BE2C (cell line): ENCODE measurements at regions not wholly inside any gene's neighbourhood (a gene's known extent, or its start where the extent isn't known, plus 50 kb on each side); places are given as distances from the start of the nearest gene placed in this dataset.

Experiments used
- DNase-seq: peaks from one replicate; pipeline ENCODE4 v3.0.0-alpha.2; 2020
- H3K27me3 ChIP-seq: fragments of 250-450 bp; sonication (Bioruptor Pico); 2 replicates; pipeline ENCODE4 v1.5.1; 2020; ENCODE audit warnings: mild to moderate bottlenecking
- H3K36me3 ChIP-seq: fragments of 250-450 bp; sonication (Bioruptor Pico); 2 replicates; pipeline ENCODE4 v1.5.1; 2020; ENCODE audit warnings: mild to moderate bottlenecking
- H3K4me1 ChIP-seq: fragments of 250-450 bp; sonication (Bioruptor Pico); 2 replicates; pipeline ENCODE4 v1.5.1; 2020
- H3K4me3 ChIP-seq: 2 replicates; pipeline ENCODE4 v1.5.1; 2011; ENCODE audit warnings: low read depth, low read length
- H3K9me3 ChIP-seq: fragments of 250-450 bp; sonication (Bioruptor Pico); 2 replicates; pipeline ENCODE4 v1.5.1; 2020
- TF ChIP-seq, protein P1 (sequence below): IDR thresholded peaks from 2 replicates; pipeline ENCODE4 v1.5.1; 2012; ENCODE audit warnings: mild to moderate bottlenecking, low read depth, low read length

DNA sequence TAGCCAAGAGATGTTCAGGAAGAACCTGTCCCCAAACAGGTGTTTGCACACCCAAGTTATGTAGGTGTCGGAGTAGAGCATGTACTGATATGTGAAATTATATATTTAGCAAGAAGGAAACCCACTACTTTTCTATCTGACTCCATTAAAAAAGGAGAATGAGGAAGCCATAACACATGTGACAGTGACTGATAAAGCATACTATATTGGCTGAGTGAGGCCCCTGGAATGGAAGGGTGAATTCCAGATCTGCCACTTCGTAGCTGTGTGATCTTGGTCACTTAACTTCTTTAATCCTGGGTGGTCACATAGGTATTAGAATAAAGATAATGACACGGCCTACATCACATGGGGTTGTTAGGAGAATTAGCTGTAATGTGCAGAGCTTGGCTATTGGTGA is 116.0 kb upstream of the MAN2A1 start:
- Histone ChIP-seq H3K27me3 (no peaks in the 10 kb centered on the region), H3K9me3 (no peaks in the 10 kb centered on the region; the same call in 1 of the 2 replicates), H3K4me3 (no peak overlapping the region), H3K4me1 (no peaks in the 10 kb centered on the region), H3K36me3 (no peaks in the 10 kb centered on the region)
- no peak for DNase-seq
- TF ChIP-seq, protein P1, sequence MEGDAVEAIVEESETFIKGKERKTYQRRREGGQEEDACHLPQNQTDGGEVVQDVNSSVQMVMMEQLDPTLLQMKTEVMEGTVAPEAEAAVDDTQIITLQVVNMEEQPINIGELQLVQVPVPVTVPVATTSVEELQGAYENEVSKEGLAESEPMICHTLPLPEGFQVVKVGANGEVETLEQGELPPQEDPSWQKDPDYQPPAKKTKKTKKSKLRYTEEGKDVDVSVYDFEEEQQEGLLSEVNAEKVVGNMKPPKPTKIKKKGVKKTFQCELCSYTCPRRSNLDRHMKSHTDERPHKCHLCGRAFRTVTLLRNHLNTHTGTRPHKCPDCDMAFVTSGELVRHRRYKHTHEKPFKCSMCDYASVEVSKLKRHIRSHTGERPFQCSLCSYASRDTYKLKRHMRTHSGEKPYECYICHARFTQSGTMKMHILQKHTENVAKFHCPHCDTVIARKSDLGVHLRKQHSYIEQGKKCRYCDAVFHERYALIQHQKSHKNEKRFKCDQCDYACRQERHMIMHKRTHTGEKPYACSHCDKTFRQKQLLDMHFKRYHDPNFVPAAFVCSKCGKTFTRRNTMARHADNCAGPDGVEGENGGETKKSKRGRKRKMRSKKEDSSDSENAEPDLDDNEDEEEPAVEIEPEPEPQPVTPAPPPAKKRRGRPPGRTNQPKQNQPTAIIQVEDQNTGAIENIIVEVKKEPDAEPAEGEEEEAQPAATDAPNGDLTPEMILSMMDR = no peak

DNA sequence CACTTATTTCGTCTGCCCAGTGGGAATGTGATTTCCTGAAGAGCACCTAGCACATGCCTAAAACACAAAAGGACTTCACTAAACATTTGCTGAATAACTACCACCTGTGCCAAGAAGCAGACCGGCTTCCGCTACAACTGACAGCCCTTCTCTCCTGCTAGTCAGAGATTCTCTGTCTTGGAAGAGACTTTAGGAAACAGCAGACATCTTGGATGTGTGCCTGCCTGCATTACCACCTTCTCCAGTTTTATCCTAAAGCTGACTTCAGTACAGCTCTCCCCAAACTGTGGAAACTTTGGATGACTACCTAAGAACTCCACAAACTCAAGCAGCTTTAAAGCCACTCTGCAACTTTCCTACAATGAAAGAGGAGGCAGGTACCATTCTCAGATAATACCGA is 116.5 kb upstream of the MAN2A1 start:
- no peaks in the 10 kb centered on the region; the same call in 1 of the 2 replicates for H3K9me3 ChIP-seq
- DNase-seq = no peak
- H3K27me3 ChIP-seq = no peaks in the 10 kb centered on the region
- no peak overlapping the region for H3K4me3 ChIP-seq
- H3K4me1 ChIP-seq = no peaks in the 10 kb centered on the region
- TF ChIP-seq, protein P1 = no peak
- no peaks in the 10 kb centered on the region for H3K36me3 ChIP-seq

DNA sequence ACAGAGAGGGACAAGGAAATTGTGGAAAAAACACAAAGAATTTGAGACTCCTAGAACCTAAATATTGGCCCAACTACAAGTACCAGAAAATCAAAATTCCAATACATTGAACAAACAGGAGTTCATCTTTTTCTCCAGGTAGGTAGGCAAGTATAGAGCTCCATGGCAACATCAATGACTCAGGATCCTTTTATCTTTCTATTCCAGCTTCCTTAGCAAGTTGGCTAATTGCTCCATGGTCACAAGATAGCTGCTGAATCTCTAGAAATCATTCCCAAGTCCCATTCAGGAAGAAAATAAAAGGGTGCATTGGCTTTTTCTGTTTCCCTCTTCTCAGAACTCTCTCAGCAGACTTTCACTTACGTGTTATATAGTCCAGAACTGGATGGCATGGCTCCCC is 117.9 kb upstream of the MAN2A1 start:
- H3K9me3 ChIP-seq = no peaks in the 10 kb centered on the region; the same call in 1 of the 2 replicates
- TF ChIP-seq, protein P1 = no peak
- no peak overlapping the region for H3K4me3 ChIP-seq
- no peak for DNase-seq
- H3K4me1 ChIP-seq = no peaks in the 10 kb centered on the region
- H3K36me3 ChIP-seq = no peaks in the 10 kb centered on the region
- no peaks in the 10 kb centered on the region for H3K27me3 ChIP-seq

DNA sequence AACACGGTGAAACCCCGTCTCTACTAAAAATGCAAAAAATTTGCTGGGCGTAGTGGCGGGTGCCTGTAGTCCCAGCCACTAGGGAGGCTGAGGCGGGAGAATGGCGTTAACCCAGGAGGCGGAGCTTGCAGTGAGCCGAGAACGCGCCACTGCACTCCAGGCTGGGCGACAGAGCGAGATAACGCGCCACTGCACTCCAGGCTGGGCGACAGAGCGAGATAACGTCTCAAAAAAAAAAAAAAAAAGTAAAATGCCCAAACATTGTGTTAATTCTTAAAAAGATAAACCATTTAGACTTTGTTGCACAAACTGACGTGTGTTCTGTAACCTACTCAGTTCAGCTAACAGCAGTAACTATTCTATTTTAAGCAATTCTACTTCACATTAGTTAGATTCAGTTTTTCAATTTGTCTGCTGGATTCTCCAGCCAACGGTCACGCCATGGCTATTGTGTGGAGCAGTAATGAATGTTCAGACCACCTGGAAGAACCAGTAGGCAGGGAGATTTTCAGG is 119.3 kb upstream of the MAN2A1 start:
- Histone ChIP-seq H3K4me1 (no peaks in the 10 kb centered on the region), H3K4me3 (no peak overlapping the region), H3K9me3 (no peaks in the 10 kb centered on the region; the same call in 1 of the 2 replicates), H3K27me3 (no peaks in the 10 kb centered on the region), H3K36me3 (no peaks in the 10 kb centered on the region)
- TF ChIP-seq, protein P1 = no peak
- DNase-seq = no peak

DNA sequence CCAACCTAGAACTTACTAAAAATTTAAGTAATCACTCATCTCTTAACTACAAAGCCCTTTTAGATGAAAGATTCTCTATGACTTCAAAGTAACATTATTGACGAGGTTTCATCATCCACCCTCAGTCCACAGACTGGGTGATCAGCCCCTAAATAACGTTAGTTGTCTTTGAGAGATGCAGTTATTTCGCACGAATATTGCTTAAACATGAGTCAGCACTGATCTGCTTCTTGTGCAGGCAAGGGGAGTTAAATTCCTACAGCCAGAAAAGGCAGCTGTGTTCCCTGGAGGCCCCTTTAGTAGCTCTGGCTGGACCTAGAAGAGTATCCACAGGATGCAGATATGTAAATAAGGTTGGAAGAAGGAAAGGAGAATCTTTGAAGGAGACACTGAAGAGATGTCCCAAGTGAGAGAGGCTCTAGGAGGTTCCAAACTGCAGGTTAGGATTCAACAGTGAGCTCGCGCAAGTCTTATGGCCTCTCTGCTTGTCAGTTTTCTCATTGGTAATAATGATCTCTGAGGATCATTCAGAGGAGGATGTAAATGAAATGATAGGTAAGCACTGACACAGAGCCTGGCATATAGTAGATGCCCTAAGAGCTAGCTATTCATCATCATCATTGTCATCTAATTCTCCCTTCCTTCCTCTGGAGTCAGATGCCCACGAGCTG is 122.2 kb upstream of the MAN2A1 start:
- Histone ChIP-seq H3K9me3 (no peaks in the 10 kb centered on the region; the same call in 1 of the 2 replicates), H3K27me3 (no peaks in the 10 kb centered on the region), H3K36me3 (no peaks in the 10 kb centered on the region), H3K4me3 (no peak overlapping the region), H3K4me1 (no peaks in the 10 kb centered on the region)
- DNase-seq = no peak
- TF ChIP-seq, protein P1 = no peak

DNA sequence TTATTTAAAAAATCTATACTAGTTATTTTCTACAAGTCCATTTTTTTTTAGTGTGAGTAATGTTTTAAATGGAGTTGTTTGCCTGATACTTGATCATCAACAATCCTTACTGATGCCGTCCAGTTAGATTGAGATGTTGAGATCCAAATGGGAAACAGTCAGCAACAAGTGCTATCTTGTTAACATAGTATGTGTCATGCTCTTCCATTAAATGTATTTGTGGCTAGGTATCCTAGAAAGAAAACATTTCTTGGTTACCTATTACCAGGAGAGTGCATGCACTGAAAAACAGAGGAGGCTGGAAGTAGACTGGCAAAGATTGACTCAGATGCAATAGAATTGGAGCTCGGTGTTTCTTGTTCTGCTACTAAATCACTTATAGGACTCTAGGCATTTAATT is 123.4 kb upstream of the MAN2A1 start:
- H3K36me3 ChIP-seq = no peaks in the 10 kb centered on the region
- no peaks in the 10 kb centered on the region for H3K4me1 ChIP-seq
- no peak for DNase-seq
- H3K4me3 ChIP-seq = no peak overlapping the region
- TF ChIP-seq, protein P1 = no peak
- no peaks in the 10 kb centered on the region for H3K27me3 ChIP-seq
- H3K9me3 ChIP-seq = no peaks in the 10 kb centered on the region
